Cardiac fibroblast (primary cell): ENCODE measurements at regions not wholly inside any gene's neighbourhood (a gene's known extent, or its start where the extent isn't known, plus 50 kb on each side); places are given as distances from the start of the nearest gene placed in this dataset.

Experiments used
- DNase-seq, 2 donors: peaks; one replicate each; pipeline versions ENCODE4 v3.0.0 to v3.0.0-alpha.2; 2010; ENCODE audit warnings: low read depth in 2 of 2
- H3K4me3 ChIP-seq, 2 donors: replicated peaks in 1 of 2; 1 replicate in 1 of 2; 2 replicates in 1 of 2; pipeline ENCODE4 v1.5.1; 2011; ENCODE audit warnings: low read depth in 2 of 2, low read length in 2 of 2, mild to moderate bottlenecking in 2 of 2, moderate library complexity in 1 of 2
- TF ChIP-seq, protein P1 (sequence below): IDR thresholded peaks from one replicate; pipeline ENCODE4 v1.5.1; 2011; ENCODE audit warnings: low read depth, mild to moderate bottlenecking, low read length, inconsistent platforms

DNA sequence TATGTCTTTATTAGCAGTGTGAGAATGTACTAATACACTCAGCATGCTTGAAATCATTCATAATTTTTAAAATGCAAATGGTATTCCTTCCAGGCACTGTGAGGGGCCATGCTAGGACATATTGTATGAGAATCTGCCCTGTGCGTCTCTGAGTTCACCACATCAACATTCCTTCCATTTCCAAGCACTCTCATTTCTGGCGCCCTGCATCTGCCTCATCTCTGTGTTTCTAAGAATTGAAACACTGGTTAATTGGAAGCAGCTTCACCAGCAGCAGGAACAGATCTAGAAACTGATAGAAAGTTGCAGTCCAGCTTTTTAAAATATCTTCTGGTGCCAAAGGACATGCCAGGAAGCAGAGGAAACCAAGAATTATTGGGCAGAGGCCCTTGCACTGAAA, 555.9 kb upstream of the DPP6 start:
- TF ChIP-seq, protein P1, sequence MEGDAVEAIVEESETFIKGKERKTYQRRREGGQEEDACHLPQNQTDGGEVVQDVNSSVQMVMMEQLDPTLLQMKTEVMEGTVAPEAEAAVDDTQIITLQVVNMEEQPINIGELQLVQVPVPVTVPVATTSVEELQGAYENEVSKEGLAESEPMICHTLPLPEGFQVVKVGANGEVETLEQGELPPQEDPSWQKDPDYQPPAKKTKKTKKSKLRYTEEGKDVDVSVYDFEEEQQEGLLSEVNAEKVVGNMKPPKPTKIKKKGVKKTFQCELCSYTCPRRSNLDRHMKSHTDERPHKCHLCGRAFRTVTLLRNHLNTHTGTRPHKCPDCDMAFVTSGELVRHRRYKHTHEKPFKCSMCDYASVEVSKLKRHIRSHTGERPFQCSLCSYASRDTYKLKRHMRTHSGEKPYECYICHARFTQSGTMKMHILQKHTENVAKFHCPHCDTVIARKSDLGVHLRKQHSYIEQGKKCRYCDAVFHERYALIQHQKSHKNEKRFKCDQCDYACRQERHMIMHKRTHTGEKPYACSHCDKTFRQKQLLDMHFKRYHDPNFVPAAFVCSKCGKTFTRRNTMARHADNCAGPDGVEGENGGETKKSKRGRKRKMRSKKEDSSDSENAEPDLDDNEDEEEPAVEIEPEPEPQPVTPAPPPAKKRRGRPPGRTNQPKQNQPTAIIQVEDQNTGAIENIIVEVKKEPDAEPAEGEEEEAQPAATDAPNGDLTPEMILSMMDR: no peak
- no peak for DNase-seq

DNA sequence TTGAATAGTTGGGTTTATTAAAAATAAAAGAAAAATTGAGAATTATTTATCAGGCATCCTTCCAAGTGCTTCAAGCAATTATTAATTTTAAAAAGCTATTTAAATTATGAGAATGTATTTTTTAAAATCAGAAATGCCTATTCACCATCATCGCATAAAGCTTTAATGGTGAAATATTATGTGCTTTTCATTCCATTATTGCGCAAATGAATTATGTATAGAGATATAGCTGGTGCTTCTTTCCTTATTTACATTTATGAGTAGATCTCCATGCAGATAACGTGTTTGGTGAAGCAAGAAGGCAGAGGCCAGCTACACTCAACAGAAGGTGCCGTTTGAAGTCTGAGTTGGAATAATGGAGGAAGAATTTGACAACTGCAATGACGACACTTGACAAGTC, 549.1 kb upstream of the DPP6 start:
- H3K4me3 ChIP-seq: no peak overlapping the region
- DNase-seq: no peak
- TF ChIP-seq, protein P1: no peak

More for the DNA sequence above, 555.9 kb upstream of the DPP6 start:
- no peak overlapping the region for H3K4me3 ChIP-seq

DNA sequence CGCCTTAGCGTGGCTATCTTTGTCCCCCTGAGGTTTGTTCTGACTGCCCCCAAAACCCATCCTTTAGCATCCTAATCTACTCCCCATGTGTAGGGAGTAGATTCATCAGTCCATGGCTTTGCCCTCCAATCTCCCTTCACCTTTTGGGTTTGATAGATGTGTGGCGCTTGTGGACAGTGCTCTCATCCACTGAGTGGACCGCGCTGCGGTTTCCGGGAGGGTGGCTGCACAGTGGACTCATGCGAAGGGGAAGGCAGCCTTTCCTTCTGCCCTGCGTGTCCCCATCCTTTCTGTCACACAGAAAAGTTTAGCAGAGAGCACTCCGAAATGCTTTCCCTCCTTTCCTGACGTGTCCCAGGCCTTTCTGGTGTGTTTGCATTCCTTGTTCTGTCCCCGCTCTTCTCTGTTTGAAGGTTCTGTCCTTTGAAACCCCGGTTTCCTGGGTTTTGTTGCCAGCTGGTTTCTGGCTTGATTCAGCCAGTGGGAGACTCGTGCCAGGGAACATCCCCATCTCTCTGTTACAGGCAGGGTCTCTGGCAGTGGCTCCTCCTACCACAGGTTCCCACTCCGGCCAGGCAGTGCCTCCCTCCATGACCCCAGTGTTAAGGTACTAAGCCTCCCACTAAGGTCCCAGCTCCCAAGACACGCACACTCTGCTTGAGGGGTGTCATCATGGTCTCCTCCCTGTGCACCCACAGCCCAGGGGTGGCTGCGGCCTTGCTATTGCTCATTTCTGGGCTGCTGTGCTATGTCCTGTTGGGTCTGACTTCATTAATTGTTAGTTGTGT, 547.7 kb upstream of the DPP6 start:
- TF ChIP-seq, protein P1: no peak
- H3K4me3 ChIP-seq: no peak overlapping the region
- DNase-seq: no peak

DNA sequence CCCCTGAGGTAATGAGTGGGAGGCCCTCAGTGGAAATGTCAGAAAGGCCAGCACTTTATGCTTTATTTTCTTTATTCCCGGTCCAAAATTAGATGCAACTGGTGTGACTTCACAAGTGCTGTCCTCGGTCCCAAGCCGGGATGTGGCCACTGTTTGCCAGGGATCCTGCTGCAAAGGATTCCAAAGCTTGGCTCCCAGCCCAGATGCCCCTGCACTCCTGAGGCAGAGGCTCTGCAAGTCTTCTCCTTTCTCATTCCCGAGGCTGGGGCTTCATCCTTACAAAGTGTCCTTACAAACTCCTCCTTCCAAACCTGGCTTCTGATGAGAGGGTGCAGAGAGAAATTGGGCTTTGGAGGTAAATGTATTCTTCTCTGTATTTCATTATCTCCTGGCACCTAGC, 544.3 kb upstream of the DPP6 start:
- no peak for DNase-seq
- TF ChIP-seq, protein P1: no peak
- H3K4me3 ChIP-seq: no peak overlapping the region

DNA sequence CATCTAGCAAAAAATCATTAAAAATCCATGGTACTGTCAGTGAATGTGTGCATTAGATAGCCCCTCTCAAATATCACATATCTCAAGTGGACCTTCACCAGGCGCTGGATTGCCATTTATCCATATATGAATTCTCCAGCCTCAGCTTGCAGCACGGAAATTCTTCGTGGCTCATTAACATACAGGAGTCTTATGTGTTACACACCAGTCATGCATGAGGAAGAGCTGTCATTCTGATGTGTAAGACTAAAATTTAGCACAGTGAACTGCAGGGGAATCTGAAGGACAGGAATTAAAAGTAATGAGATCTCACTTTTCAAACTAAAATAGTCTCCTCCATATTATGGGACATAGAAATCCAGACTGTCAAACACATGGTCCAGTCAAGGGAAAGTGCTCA, 542.4 kb upstream of the DPP6 start:
- TF ChIP-seq, protein P1: no peak

DNA sequence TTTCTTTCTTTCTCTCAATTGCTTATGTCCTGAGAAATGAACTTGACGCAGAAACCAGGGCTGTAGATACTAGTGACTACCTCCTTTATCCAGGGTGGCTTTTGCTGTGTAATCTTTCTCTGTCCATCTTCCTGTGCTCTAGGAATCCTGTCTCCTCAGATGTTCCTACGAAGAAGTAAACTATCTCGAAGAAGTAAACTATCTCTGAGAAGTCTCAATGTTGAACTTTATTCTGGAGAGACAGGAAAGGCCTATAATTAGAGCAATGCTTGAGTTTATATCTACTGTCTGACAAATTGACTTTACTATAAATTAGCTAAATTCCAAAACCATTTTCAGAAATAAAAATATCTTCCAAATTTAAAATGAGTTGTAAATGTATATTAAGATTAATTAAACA, 541.5 kb upstream of the DPP6 start:
- no peak for DNase-seq
- TF ChIP-seq, protein P1: no peak
- H3K4me3 ChIP-seq: no peak overlapping the region

More for the DNA sequence above, 542.4 kb upstream of the DPP6 start:
- H3K4me3 ChIP-seq: no peak overlapping the region
- DNase-seq: no peak

DNA sequence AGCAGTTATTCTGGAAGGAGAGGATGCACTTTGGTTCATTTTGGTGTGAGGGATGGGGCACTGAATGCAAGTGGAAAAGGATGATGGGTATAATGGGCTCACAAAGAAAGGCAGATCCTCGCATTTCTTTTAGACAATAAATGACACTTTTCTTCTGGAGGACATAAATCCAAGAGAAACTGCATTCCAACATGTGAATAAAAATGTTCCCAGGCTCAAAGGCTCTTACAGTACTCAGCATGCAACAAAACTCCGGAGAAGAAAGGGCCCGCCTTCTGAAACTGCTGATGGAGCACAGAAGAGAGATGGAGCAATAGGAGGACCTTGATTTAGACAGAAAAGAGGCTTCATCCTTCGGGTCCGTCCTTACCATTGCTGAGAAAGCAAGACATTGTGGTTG, 538.2 kb upstream of the DPP6 start:
- DNase-seq: no peak
- no peak overlapping the region for H3K4me3 ChIP-seq
- TF ChIP-seq, protein P1: no peak
